Adrenal gland (tissue), 9 donors: ENCODE measurements at regions not wholly inside any gene's neighbourhood (a gene's known extent, or its start where the extent isn't known, plus 50 kb on each side); places are given as distances from the start of the nearest gene placed in this dataset.

ENCODE experiments used
- DNase-seq, 7 donors: peaks; one replicate each; pipeline ENCODE4 v3.0.0-alpha.2; 2019 to 2020
- H3K27ac ChIP-seq, 5 donors: fragments of 200-600 bp; sonication (generic) in 4 of 5; 1 replicate in 3 of 5; 2 replicates in 2 of 5; pipeline versions ENCODE4 v1.5.1 to v1.8.0; 2016 to 2020; ENCODE audit warnings: mild to moderate bottlenecking in 1 of 5
- H3K27me3 ChIP-seq: fragments of 200-600 bp; 2 replicates; pipeline ENCODE4 v1.8.0; 2021
- H3K36me3 ChIP-seq, 2 donors: fragments of 200-600 bp; replicated peaks in 1 of 2; 1 replicate in 1 of 2; 2 replicates in 1 of 2; pipeline versions ENCODE4 v1.5.1 to v1.8.0; 2018 to 2022
- H3K4me1 ChIP-seq, 2 donors: fragments of 200-600 bp; replicated peaks in 1 of 2; 1 replicate in 1 of 2; 2 replicates in 1 of 2; pipeline versions ENCODE4 v1.5.1 to v1.8.0; 2018 to 2021
- H3K4me3 ChIP-seq, 4 donors: fragments of 200-600 bp; sonication (generic) in 3 of 4; one replicate each; pipeline ENCODE4 v1.5.1; 2016 to 2018
- H3K9me3 ChIP-seq, 3 donors: fragments of 200-600 bp; sonication (generic) in 1 of 3; replicated peaks in 1 of 3; 1 replicate in 2 of 3; 2 replicates in 1 of 3; pipeline versions ENCODE4 v1.5.1 to v1.8.0; 2016 to 2021
- CTCF ChIP-seq, 6 experiments: fragments of 450-650 bp in 4 of 6; fragments of 200-600 bp in 2 of 6; sonication (generic) in 1 of 6; IDR thresholded peaks; 1 replicate in 5 of 6; 2 replicates in 1 of 6; pipeline versions ENCODE4 v1.5.1 to v1.8.0; 2016 to 2021; ENCODE audit warnings: antibody characterized with exemption in 6 of 6, mild to moderate bottlenecking in 2 of 6, moderate library complexity in 1 of 6
- POLR2A ChIP-seq, 2 donors: fragments of 450-650 bp; IDR thresholded peaks; one replicate each; pipeline ENCODE4 v1.6.1; 2017; ENCODE audit warnings: antibody characterized with exemption in 2 of 2, mild to moderate bottlenecking in 2 of 2, moderate library complexity in 1 of 2
- WGBS, 4 donors: extraction: QIAGEN DNeasy Blood & Tissue Kit in 2 of 4; methylation state at CpG; one replicate each; pipeline versions ENCODE4 v1.1.5 to v1.1.7; 2013 to 2017; 5-methylcytosine and 5-hydroxymethylcytosine counted together
- intact Hi-C, 2 donors: fragments of 100-400 bp; cut with DNase I; formaldehyde crosslinking; loops; one replicate each; pipeline versions ENCODE4 v1.14.1 to v1.15.0; 2022 to 2023
- donor health status: healthy with polysubstance abuse.
- donor health status: Bipolar disorder and iron deficiency.
- donor health status: DM: yes; HTN: yes; CAD: no.
- donor health status: DM: no; HTN: no; CAD: no.
- donor health status: DM: no; HTN: no; CAD: no.

GRCh38 chr7:93021748-93022147 is 96.0 kb downstream of the SAMD9 start:
- Histone ChIP-seq H3K4me1 (peaks cover 0 to 6% of the 10 kb centered on the region in 2 donors), H3K27me3 (no peaks in the 10 kb centered on the region), H3K27ac (no peak overlapping the region), H3K9me3 (no peaks in the 10 kb centered on the region), H3K4me3 (no peak overlapping the region), H3K36me3 (no peaks in the 10 kb centered on the region)
- WGBS, 4 donors, result 66 to 100% (median 94%) methylated on average over 2 of the region's 2 CpGs
- TF ChIP-seq POLR2A (IDR thresholded peaks at IDR 0.05) (no peak), CTCF (IDR thresholded peaks at IDR 0.05) (no peak)
- intact Hi-C loops, result no loop called here
- no peak for DNase-seq

- no peaks in the 10 kb centered on the region for H3K36me3 ChIP-seq
- 78 to 100% (median 96%) methylated on average over 2 of the region's 2 CpGs for WGBS, 4 donors
- no peak for DNase-seq
- TF ChIP-seq CTCF (IDR thresholded peaks at IDR 0.05), result no peak
- no peak for TF ChIP-seq POLR2A (IDR thresholded peaks at IDR 0.05)
- no peaks in the 10 kb centered on the region for H3K9me3 ChIP-seq
- peaks cover 0 to 10% of the 10 kb centered on the region in 2 donors for H3K4me1 ChIP-seq
- intact Hi-C loops, result no loop called here
- no peaks in the 10 kb centered on the region for H3K27me3 ChIP-seq
- H3K27ac ChIP-seq, result no peak overlapping the region
- no peak overlapping the region for H3K4me3 ChIP-seq
These were observed 99.1 kb downstream of the SAMD9 start for GRCh38 chr7:93018716-93019115.

- WGBS, 4 donors, result 30 to 48% (median 41%) methylated on average over 7 to 8 of the region's 8 CpGs
- Histone ChIP-seq H3K4me1 (peaks cover 0 to 10% of the 10 kb centered on the region in 2 donors), H3K27me3 (no peaks in the 10 kb centered on the region), H3K27ac (no peak overlapping the region), H3K36me3 (no peaks in the 10 kb centered on the region), H3K9me3 (no peaks in the 10 kb centered on the region), H3K4me3 (no peak overlapping the region)
- peak in 3 of 7 donors; percentile 18 to 23 (median 21) for DNase-seq
- intact Hi-C loops, result no loop called here
- TF ChIP-seq POLR2A (IDR thresholded peaks at IDR 0.05) (no peak), CTCF (IDR thresholded peaks at IDR 0.05) (no peak)
These were observed 100.9 kb downstream of the SAMD9 start for GRCh38 chr7:93016681-93017381.

GRCh38 chr7:93015779-93016481 is 101.8 kb downstream of the SAMD9 start:
- H3K27me3 ChIP-seq, result no peaks in the 10 kb centered on the region
- H3K4me3 ChIP-seq, result no peak overlapping the region
- no peak for DNase-seq
- no peaks in the 10 kb centered on the region for H3K9me3 ChIP-seq
- H3K4me1 ChIP-seq, result peaks cover 0 to 10% of the 10 kb centered on the region in 2 donors
- no peak overlapping the region for H3K27ac ChIP-seq
- H3K36me3 ChIP-seq, result no peaks in the 10 kb centered on the region
- TF ChIP-seq CTCF (IDR thresholded peaks at IDR 0.05) (no peak), POLR2A (IDR thresholded peaks at IDR 0.05) (no peak)
- 41 to 59% (median 51%) methylated on average over 5 of the region's 5 CpGs for WGBS, 4 donors
- intact Hi-C loops, result no loop called here
